SHP77 treated with DMSO at 0.1 percent for 48 hours (cell line): ENCODE measurements at regions not wholly inside any gene's neighbourhood (a gene's known extent, or its start where the extent isn't known, plus 50 kb on each side); places are given as distances from the start of the nearest gene placed in this dataset.

Experiments used
- DNase-seq: peaks from one replicate; lab custom pipeline; 2025; lab: John Stamatoyannopoulos, UW

GRCh38 chr4:187598196-187598595 lies 397.4 kb upstream of the ZFP42 start:
- DNase-seq = no peak

- DNase-seq = no peak
These were observed 393.1 kb upstream of the ZFP42 start for GRCh38 chr4:187602339-187603092.

- DNase-seq = no peak
These were observed 392.2 kb upstream of the ZFP42 start for GRCh38 chr4:187603093-187604025.

GRCh38 chr4:187604984-187605383 lies 390.6 kb upstream of the ZFP42 start:
- no peak for DNase-seq

- DNase-seq = peak; percentile 49
These were observed 389.0 kb upstream of the ZFP42 start for GRCh38 chr4:187606581-187606980.

GRCh38 chr4:187608001-187608421 lies 387.6 kb upstream of the ZFP42 start:
- DNase-seq = peak; percentile 65

- DNase-seq = no peak
These were observed 383.3 kb upstream of the ZFP42 start for GRCh38 chr4:187612301-187612700.

GRCh38 chr4:187613089-187613839 lies 382.3 kb upstream of the ZFP42 start:
- no peak for DNase-seq

GRCh38 chr4:187615972-187616371 lies 379.6 kb upstream of the ZFP42 start:
- DNase-seq = no peak

GRCh38 chr4:187617113-187617512 lies 378.5 kb upstream of the ZFP42 start:
- DNase-seq = no peak

GRCh38 chr4:187618701-187619281 lies 376.8 kb upstream of the ZFP42 start:
- DNase-seq = no peak

- no peak for DNase-seq
These were observed 376.3 kb upstream of the ZFP42 start for GRCh38 chr4:187619319-187619718.

- DNase-seq = no peak
These were observed 363.1 kb upstream of the ZFP42 start for GRCh38 chr4:187632260-187632995.

GRCh38 chr4:187633245-187633644 lies 362.3 kb upstream of the ZFP42 start:
- no peak for DNase-seq

- no peak for DNase-seq
These were observed 338.6 kb upstream of the ZFP42 start for GRCh38 chr4:187656959-187657358.

GRCh38 chr4:187663076-187663475 lies 332.5 kb upstream of the ZFP42 start:
- no peak for DNase-seq

GRCh38 chr4:187664011-187664410 lies 331.6 kb upstream of the ZFP42 start:
- DNase-seq = no peak

- DNase-seq = no peak
These were observed 330.5 kb upstream of the ZFP42 start for GRCh38 chr4:187665086-187665485.

GRCh38 chr4:187666034-187666433 lies 329.5 kb upstream of the ZFP42 start:
- DNase-seq = no peak

- DNase-seq = no peak
These were observed 328.7 kb upstream of the ZFP42 start for GRCh38 chr4:187666697-187667494.
